Gastroesophageal sphincter (tissue), 4 donors: ENCODE measurements at regions not wholly inside any gene's neighbourhood (a gene's known extent, or its start where the extent isn't known, plus 50 kb on each side); places are given as distances from the start of the nearest gene placed in this dataset.

Experiments
- ATAC-seq: fragments of 150-250 bp; one replicate; pipeline ENCODE4 v1.9.1; 2016; ENCODE audit warnings: mild to moderate bottlenecking, moderate library complexity
- H3K27ac ChIP-seq, 4 donors: fragments of 200-600 bp; sonication (generic) in 3 of 4; 1 replicate in 3 of 4; 2 replicates in 1 of 4; pipeline ENCODE4 v1.5.1; 2016 to 2019
- H3K27me3 ChIP-seq: fragments of 200-600 bp; sonication (generic); one replicate; pipeline ENCODE4 v1.5.1; 2019
- H3K36me3 ChIP-seq, 2 donors: fragments of 200-600 bp; sonication (generic); one replicate each; pipeline ENCODE4 v1.5.1; 2019; ENCODE audit warnings: control low read depth in 1 of 2
- H3K4me1 ChIP-seq, 3 donors: fragments of 200-600 bp; sonication (generic); 1 replicate in 2 of 3; 2 replicates in 1 of 3; pipeline ENCODE4 v1.5.1; 2016 to 2019; ENCODE audit warnings: control low read depth in 2 of 3
- H3K4me3 ChIP-seq, 2 donors: fragments of 200-600 bp; sonication (generic); one replicate each; pipeline ENCODE4 v1.5.1; 2019; ENCODE audit warnings: mild to moderate bottlenecking in 1 of 2, moderate library complexity in 1 of 2
- H3K9me3 ChIP-seq, 3 donors: fragments of 200-600 bp; sonication (generic); one replicate each; pipeline ENCODE4 v1.5.1; 2017 to 2019; ENCODE audit warnings: control low read depth in 2 of 3
- CTCF ChIP-seq, 4 experiments: fragments of 200-600 bp in 2 of 4; fragments of 450-650 bp in 2 of 4; sonication (generic) in 1 of 4; IDR thresholded peaks; one replicate each; pipeline ENCODE4 v1.5.1; 2017 to 2019; ENCODE audit warnings: antibody characterized with exemption in 4 of 4, mild to moderate bottlenecking in 2 of 4, moderate library complexity in 2 of 4
- EP300 ChIP-seq: sonication (generic); formaldehyde crosslinking; IDR thresholded peaks from one replicate; pipeline ENCODE4 v1.6.1; 2017; ENCODE audit warnings: antibody characterized with exemption, mild to moderate bottlenecking
- POLR2A ChIP-seq, 2 donors: fragments of 450-650 bp; IDR thresholded peaks; one replicate each; pipeline ENCODE4 v1.6.1; 2017; ENCODE audit warnings: antibody characterized with exemption in 2 of 2, mild to moderate bottlenecking in 2 of 2, moderate library complexity in 1 of 2
- POLR2AphosphoS5 ChIP-seq: sonication (generic); formaldehyde crosslinking; IDR thresholded peaks from one replicate; pipeline ENCODE4 v1.6.1; 2017; ENCODE audit warnings: antibody characterized with exemption
- whole genome bisulfite sequencing, 2 donors: methylation state at CpG; one replicate each; pipeline ENCODE4 v1.1.5; 2018; ENCODE audit warnings: low coverage in 1 of 2; 5-methylcytosine and 5-hydroxymethylcytosine counted together

DNA sequence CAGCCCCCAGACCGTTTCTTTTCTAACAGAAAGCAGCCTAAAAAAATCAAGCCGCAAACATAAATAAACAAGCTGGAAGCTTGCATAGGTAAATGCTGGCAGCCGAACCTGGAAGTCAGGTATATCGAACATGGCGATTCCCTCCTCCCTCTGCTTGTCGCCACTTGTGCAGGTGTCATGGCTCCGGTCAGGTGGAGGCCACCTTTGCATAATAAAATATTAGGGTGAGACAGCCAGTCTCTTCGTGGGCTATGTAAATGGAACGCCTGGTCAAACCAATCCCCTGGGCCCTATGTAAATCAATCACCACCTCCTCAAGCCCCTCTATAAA, 223.9 kb upstream of the DAAM1 start:
- TF ChIP-seq POLR2AphosphoS5 (no peak), POLR2A (IDR thresholded peaks at IDR 0.05) (no peak), CTCF (IDR thresholded peaks at IDR 0.05) (no peak), EP300 (no peak)
- no peaks in the 10 kb centered on the region for H3K4me1 ChIP-seq
- H3K4me3 ChIP-seq = no peak overlapping the region
- H3K27ac ChIP-seq = no peak overlapping the region
- H3K9me3 ChIP-seq = no peaks in the 10 kb centered on the region
- no peaks in the 10 kb centered on the region for H3K36me3 ChIP-seq
- 83 to 97% methylated on average over 7 to 9 of the region's 9 CpGs for WGBS, 2 donors
- no peak for ATAC-seq
- H3K27me3 ChIP-seq = no peaks in the 10 kb centered on the region

DNA sequence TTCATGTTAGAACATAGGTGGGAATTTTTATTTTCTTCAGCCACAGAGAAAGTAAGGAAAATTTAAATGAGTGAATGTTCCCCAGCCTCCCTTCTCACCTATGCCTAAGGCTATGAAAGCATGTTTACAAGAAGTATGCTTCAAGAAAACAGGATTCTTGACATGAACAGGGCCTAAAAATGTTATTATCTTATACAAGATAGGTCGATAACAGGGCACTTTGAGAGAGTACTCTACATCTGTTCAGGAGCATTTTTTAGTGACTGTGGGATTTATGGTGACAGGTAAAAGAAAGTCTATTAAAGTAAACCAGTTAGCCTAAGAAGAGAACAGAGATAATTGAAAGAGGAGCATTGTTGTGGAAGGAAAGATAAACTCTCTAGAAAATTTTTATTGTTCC, 222.9 kb upstream of the DAAM1 start:
- Histone ChIP-seq H3K9me3 (no peaks in the 10 kb centered on the region), H3K27ac (no peak overlapping the region), H3K36me3 (no peaks in the 10 kb centered on the region), H3K4me3 (no peak overlapping the region), H3K4me1 (no peaks in the 10 kb centered on the region), H3K27me3 (no peaks in the 10 kb centered on the region)
- no peak for TF ChIP-seq POLR2AphosphoS5
- no peak for TF ChIP-seq CTCF (IDR thresholded peaks at IDR 0.05)
- TF ChIP-seq EP300 = no peak
- TF ChIP-seq POLR2A (IDR thresholded peaks at IDR 0.05) = no peak
- ATAC-seq = no peak
- 57 to 100% methylated on average over 1 of the region's 1 CpG for WGBS, 2 donors

DNA sequence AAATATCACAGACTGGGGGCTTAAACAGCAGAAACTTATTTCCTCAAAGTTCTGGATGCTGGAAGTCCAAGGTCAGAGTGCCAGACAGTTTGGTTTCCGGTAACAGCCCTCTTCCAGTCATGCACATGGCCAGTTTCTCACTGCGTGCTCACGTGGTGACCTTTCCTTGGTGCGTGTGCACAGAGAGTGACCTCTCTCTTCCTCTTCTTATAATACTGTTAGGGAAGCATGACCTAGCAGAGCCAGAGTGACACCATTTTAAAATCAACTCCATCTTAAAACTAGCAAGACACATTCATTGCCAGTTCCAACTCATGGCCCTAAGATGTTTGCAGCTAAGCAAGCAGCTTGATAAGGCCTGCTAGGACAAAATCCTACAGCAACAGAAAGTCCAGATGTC, 221.5 kb upstream of the DAAM1 start:
- WGBS, 2 donors = 61 to 80% methylated on average over 4 of the region's 4 CpGs
- TF ChIP-seq EP300 (no peak), POLR2A (IDR thresholded peaks at IDR 0.05) (no peak), POLR2AphosphoS5 (no peak), CTCF (IDR thresholded peaks at IDR 0.05) (no peak)
- H3K27ac ChIP-seq = no peak overlapping the region
- H3K27me3 ChIP-seq = no peaks in the 10 kb centered on the region
- no peak overlapping the region for H3K4me3 ChIP-seq
- no peak for ATAC-seq
- no peaks in the 10 kb centered on the region for H3K4me1 ChIP-seq
- no peaks in the 10 kb centered on the region for H3K9me3 ChIP-seq
- H3K36me3 ChIP-seq = no peaks in the 10 kb centered on the region

- Histone ChIP-seq H3K4me1 (no peaks in the 10 kb centered on the region), H3K9me3 (no peaks in the 10 kb centered on the region), H3K36me3 (no peaks in the 10 kb centered on the region), H3K4me3 (no peak overlapping the region), H3K27ac (no peak overlapping the region), H3K27me3 (no peaks in the 10 kb centered on the region)
- TF ChIP-seq POLR2A (IDR thresholded peaks at IDR 0.05) = no peak
- no peak for TF ChIP-seq EP300
- no peak for TF ChIP-seq POLR2AphosphoS5
- TF ChIP-seq CTCF (IDR thresholded peaks at IDR 0.05) = no peak
- WGBS, 2 donors = 56 to 78% methylated on average over 3 to 4 of the region's 10 CpGs
- no peak for ATAC-seq
Observed at GRCh38 chr14:58969951-58970751, 218.3 kb upstream of the DAAM1 start.

GRCh38 chr14:58972233-58973017, 216.0 kb upstream of the DAAM1 start:
- H3K27me3 ChIP-seq = no peaks in the 10 kb centered on the region
- H3K4me3 ChIP-seq = no peak overlapping the region
- 55 to 77% methylated on average over 7 of the region's 7 CpGs for WGBS, 2 donors
- no peak overlapping the region for H3K27ac ChIP-seq
- no peak for ATAC-seq
- no peaks in the 10 kb centered on the region for H3K9me3 ChIP-seq
- H3K36me3 ChIP-seq = no peaks in the 10 kb centered on the region
- TF ChIP-seq CTCF (IDR thresholded peaks at IDR 0.05) (no peak), POLR2AphosphoS5 (no peak), EP300 (no peak), POLR2A (IDR thresholded peaks at IDR 0.05) (no peak)
- no peaks in the 10 kb centered on the region for H3K4me1 ChIP-seq
